DMS79 (cell line): ENCODE measurements at regions not wholly inside any gene's neighbourhood (a gene's known extent, or its start where the extent isn't known, plus 50 kb on each side); places are given as distances from the start of the nearest gene placed in this dataset.

Experiments used
- DNase-seq: peaks from one replicate; lab custom pipeline; 2025; lab: John Stamatoyannopoulos, UW

DNA sequence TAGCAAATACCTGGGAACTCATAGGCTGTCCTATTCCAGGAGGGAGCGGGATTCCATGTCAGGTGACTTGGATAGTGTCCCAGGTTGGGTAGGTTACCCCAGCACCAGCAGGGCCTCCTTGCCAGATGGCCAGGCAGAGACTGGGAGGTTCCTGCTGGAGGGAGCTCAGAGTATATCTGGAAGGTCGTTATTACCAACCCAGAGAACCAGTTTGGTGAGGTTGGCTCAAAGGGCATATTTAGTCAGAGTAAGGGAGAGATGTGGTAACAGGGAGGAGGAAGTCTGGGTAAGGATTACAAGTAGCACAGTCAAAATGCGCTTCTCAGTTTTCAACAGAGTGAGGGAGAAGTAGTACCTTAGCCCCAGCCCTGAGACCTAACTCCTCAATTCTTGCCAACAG, 53.3 kb upstream of the LNX1 start:
- no peak for DNase-seq
